ENCODE measurements at regions not wholly inside any gene's neighbourhood (a gene's known extent, or its start where the extent isn't known, plus 50 kb on each side); places are given as distances from the start of the nearest gene placed in this dataset.

GRCh38 chr12:60112063-60112462, 516.2 kb downstream of the SLC16A7 start:
- intact Hi-C loops (cut with micrococcal nuclease): no loop called here
- no peaks in the 10 kb centered on the region for H3K27me3 Mint-ChIP-seq (ENCODE audit: insufficient read depth, unreplicated experiment)
- TF ChIP-seq CTCF (IDR thresholded peaks at IDR 0.05; ENCODE audit: unreplicated experiment): no peak
- no TSS peak for BruUV-seq (replicated peaks)
- ChIA-PET POLR2A (no interaction called here), CTCF (interaction anchor here (1.7 kb wide), 1 partner anchor 382 kb away, joined by 6 read pairs; no protein-coding TSS in a partner anchor)
- no peak for DNase-seq (ENCODE audit: unreplicated experiment)
- no peaks in the 10 kb centered on the region for H3K36me3 Mint-ChIP-seq (ENCODE audit: insufficient read depth, unreplicated experiment)
- no peak overlapping the region for H3K4me3 Mint-ChIP-seq (ENCODE audit: unreplicated experiment)
- H3K27ac Mint-ChIP-seq (ENCODE audit: low read depth, unreplicated experiment): no peak overlapping the region
- H3K4me1 Mint-ChIP-seq (ENCODE audit: insufficient read depth, unreplicated experiment): no peaks in the 10 kb centered on the region
- H3K9me3 Mint-ChIP-seq (ENCODE audit: unreplicated experiment): no peaks in the 10 kb centered on the region

DNA sequence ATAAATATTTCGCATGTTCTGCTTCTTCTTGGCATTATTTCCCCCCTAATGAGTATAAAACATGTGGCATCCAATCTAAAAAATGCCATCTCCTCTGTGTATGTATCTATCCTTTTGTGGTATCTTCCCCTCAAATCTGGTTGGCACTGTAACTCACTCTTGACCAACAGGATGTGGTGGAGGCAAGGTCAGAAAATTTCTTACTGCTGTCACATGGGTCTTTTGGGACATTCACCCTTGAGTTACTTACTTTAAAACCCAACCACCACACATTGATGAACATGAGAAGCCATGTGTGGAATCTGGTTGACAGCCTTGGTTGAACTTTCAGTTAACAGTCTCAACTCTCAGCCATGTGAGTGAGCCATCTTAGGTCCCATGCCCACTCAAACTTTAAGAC, 516.9 kb downstream of the SLC16A7 start:
- no peaks in the 10 kb centered on the region for H3K9me3 Mint-ChIP-seq (ENCODE audit: unreplicated experiment)
- TF ChIP-seq CTCF (IDR thresholded peaks at IDR 0.05; ENCODE audit: unreplicated experiment): no peak
- no peak for DNase-seq (ENCODE audit: unreplicated experiment)
- ChIA-PET POLR2A (no interaction called here), CTCF (interaction anchor here (1.7 kb wide), 1 partner anchor 381 kb away, joined by 6 read pairs; no protein-coding TSS in a partner anchor)
- intact Hi-C loops (cut with micrococcal nuclease): no loop called here
- no peak overlapping the region for H3K4me3 Mint-ChIP-seq (ENCODE audit: unreplicated experiment)
- no peaks in the 10 kb centered on the region for H3K36me3 Mint-ChIP-seq (ENCODE audit: insufficient read depth, unreplicated experiment)
- no peak overlapping the region for H3K27ac Mint-ChIP-seq (ENCODE audit: low read depth, unreplicated experiment)
- H3K27me3 Mint-ChIP-seq (ENCODE audit: insufficient read depth, unreplicated experiment): no peaks in the 10 kb centered on the region
- no TSS peak for BruUV-seq (replicated peaks)
- no peaks in the 10 kb centered on the region for H3K4me1 Mint-ChIP-seq (ENCODE audit: insufficient read depth, unreplicated experiment)

DNA sequence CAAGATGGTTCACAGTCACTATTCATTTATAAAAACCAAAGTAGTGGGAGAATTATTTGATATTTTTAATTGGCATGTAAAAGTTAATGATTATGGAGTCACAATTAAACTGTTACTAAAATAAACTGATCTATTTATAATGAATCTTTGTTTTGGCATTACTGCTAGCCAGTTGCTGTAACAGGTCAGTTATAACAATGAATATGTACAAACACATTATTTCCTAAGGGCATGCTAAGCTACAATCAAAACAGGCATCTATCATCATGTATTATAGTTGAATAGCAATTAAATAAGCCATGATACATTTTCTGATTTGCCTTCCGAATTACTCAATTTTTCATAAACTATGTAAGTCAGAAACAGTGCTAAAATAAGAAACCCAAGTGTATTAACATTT, 518.3 kb downstream of the SLC16A7 start:
- Mint-ChIP-seq H3K36me3 (ENCODE audit: insufficient read depth, unreplicated experiment) (no peaks in the 10 kb centered on the region), H3K27ac (ENCODE audit: low read depth, unreplicated experiment) (no peak overlapping the region), H3K9me3 (ENCODE audit: unreplicated experiment) (no peaks in the 10 kb centered on the region), H3K4me3 (ENCODE audit: unreplicated experiment) (no peak overlapping the region), H3K27me3 (ENCODE audit: insufficient read depth, unreplicated experiment) (no peaks in the 10 kb centered on the region), H3K4me1 (ENCODE audit: insufficient read depth, unreplicated experiment) (peaks cover 3% of the 10 kb centered on the region)
- no TSS peak for BruUV-seq (replicated peaks)
- ChIA-PET POLR2A (no interaction called here), CTCF (no interaction called here)
- no peak for DNase-seq (ENCODE audit: unreplicated experiment)
- TF ChIP-seq CTCF (IDR thresholded peaks at IDR 0.05; ENCODE audit: unreplicated experiment): no peak
- intact Hi-C loops (cut with micrococcal nuclease): no loop called here

- intact Hi-C loops (cut with micrococcal nuclease): no loop called here
- Mint-ChIP-seq H3K9me3 (ENCODE audit: unreplicated experiment) (no peaks in the 10 kb centered on the region), H3K4me3 (ENCODE audit: unreplicated experiment) (no peak overlapping the region), H3K27ac (ENCODE audit: low read depth, unreplicated experiment) (peak overlapping the region; percentile 39), H3K36me3 (ENCODE audit: insufficient read depth, unreplicated experiment) (no peaks in the 10 kb centered on the region), H3K4me1 (ENCODE audit: insufficient read depth, unreplicated experiment) (peaks cover 12% of the 10 kb centered on the region), H3K27me3 (ENCODE audit: insufficient read depth, unreplicated experiment) (no peaks in the 10 kb centered on the region)
- BruUV-seq (replicated peaks): no TSS peak
- TF ChIP-seq CTCF (IDR thresholded peaks at IDR 0.05; ENCODE audit: unreplicated experiment): no peak
- POLR2A ChIA-PET: no interaction called here
- no peak for DNase-seq (ENCODE audit: unreplicated experiment)
- CTCF ChIA-PET: interaction anchor here (0.6 to 1.0 kb wide), 2 partner anchors 16 to 19 kb away, joined by 3 read pairs; no protein-coding TSS in a partner anchor
These were observed 523.5 kb downstream of the SLC16A7 start for GRCh38 chr12:60119327-60119726.

Measured in MCF 10A (cell line).